H9 (cell line): ENCODE measurements at regions not wholly inside any gene's neighbourhood (a gene's known extent, or its start where the extent isn't known, plus 50 kb on each side); places are given as distances from the start of the nearest gene placed in this dataset.

Source experiments
- DNase-seq: peaks from one replicate; pipeline ENCODE4 v3.0.0-alpha.2; 2017
- H2AFZ ChIP-seq: one replicate; pipeline ENCODE4 v1.6.1; 2013; ENCODE audit warnings: mild to moderate bottlenecking, low read length, control low read depth, moderate library complexity
- H2AK5ac ChIP-seq: 2 replicates; pipeline ENCODE4 v1.6.1; 2013; ENCODE audit warnings: low read length, control low read depth, mixed read lengths; ENCODE audit not compliant: insufficient read length
- H2BK120ac ChIP-seq: one replicate; pipeline ENCODE4 v1.6.1; 2013; ENCODE audit warnings: low read depth, mild to moderate bottlenecking, low read length, control low read depth, inconsistent platforms; ENCODE audit not compliant: poor library complexity, severe bottlenecking
- H2BK12ac ChIP-seq: 2 replicates; pipeline ENCODE4 v1.6.1; 2013; ENCODE audit warnings: low read length, control low read depth, mixed read lengths, low read depth; ENCODE audit not compliant: insufficient read length
- H2BK15ac ChIP-seq: 2 replicates; pipeline ENCODE4 v1.6.1; 2013; ENCODE audit warnings: low read depth, low read length, control low read depth
- H2BK20ac ChIP-seq: one replicate; pipeline ENCODE4 v1.6.1; 2013; ENCODE audit warnings: low read depth, mild to moderate bottlenecking, low read length, control low read depth, inconsistent platforms; ENCODE audit not compliant: poor library complexity, severe bottlenecking
- H2BK5ac ChIP-seq: 2 replicates; pipeline ENCODE4 v1.6.1; 2013; ENCODE audit warnings: low read length, control low read depth, mixed read lengths; ENCODE audit not compliant: insufficient read length
- H3K14ac ChIP-seq: 2 replicates; pipeline ENCODE4 v1.6.1; 2013; ENCODE audit warnings: low read length, control low read depth; ENCODE audit not compliant: insufficient read depth
- H3K18ac ChIP-seq: 2 replicates; pipeline ENCODE4 v1.6.1; 2013; ENCODE audit warnings: low read depth, mild to moderate bottlenecking, mixed read lengths, low read length, control low read depth; ENCODE audit not compliant: insufficient read length
- H3K23ac ChIP-seq: 2 replicates; pipeline ENCODE4 v1.6.1; 2013; ENCODE audit warnings: low read length, control low read depth, mixed read lengths, low read depth; ENCODE audit not compliant: insufficient read length
- H3K23me2 ChIP-seq: 2 replicates; pipeline ENCODE4 v1.6.1; 2013; ENCODE audit warnings: low read depth, mild to moderate bottlenecking, mixed read lengths, low read length, control low read depth; ENCODE audit not compliant: insufficient read length, poor library complexity, severe bottlenecking
- H3K27ac ChIP-seq: 2 replicates; pipeline ENCODE4 v1.5.1; 2013; ENCODE audit warnings: low read length, control low read depth, mixed read lengths, low read depth; ENCODE audit not compliant: insufficient read length
- H3K27me3 ChIP-seq: 2 replicates; pipeline ENCODE4 v1.6.1; 2013; ENCODE audit warnings: low read length, control low read depth, inconsistent platforms; ENCODE audit not compliant: insufficient read depth
- H3K4ac ChIP-seq: 2 replicates; pipeline ENCODE4 v1.6.1; 2013; ENCODE audit warnings: low read depth, mild to moderate bottlenecking, control low read depth, inconsistent platforms, low read length, moderate library complexity
- H3K4me1 ChIP-seq: 2 replicates; pipeline ENCODE4 v1.6.1; 2013; ENCODE audit warnings: low read length, control low read depth, inconsistent platforms; ENCODE audit not compliant: insufficient read depth
- H3K4me2 ChIP-seq: 2 replicates; pipeline ENCODE4 v1.6.1; 2013; ENCODE audit warnings: low read length, control low read depth, mixed read lengths; ENCODE audit not compliant: insufficient read length, insufficient read depth
- H3K56ac ChIP-seq: 2 replicates; pipeline ENCODE4 v1.6.1; 2013; ENCODE audit warnings: low read depth, mild to moderate bottlenecking, mixed read lengths, low read length, control low read depth; ENCODE audit not compliant: insufficient read length
- H3K79me1 ChIP-seq: 2 replicates; pipeline ENCODE4 v1.6.1; 2013; ENCODE audit warnings: low read depth, mild to moderate bottlenecking, moderate library complexity, low read length, control low read depth, inconsistent platforms; ENCODE audit not compliant: insufficient read depth, poor library complexity, severe bottlenecking
- H3K79me2 ChIP-seq: 2 replicates; pipeline ENCODE4 v1.6.1; 2013; ENCODE audit warnings: low read length, control low read depth, inconsistent platforms; ENCODE audit not compliant: insufficient read depth
- H3K9ac ChIP-seq: 2 replicates; pipeline ENCODE4 v1.6.1; 2013; ENCODE audit warnings: low read length, control low read depth, mixed read lengths; ENCODE audit not compliant: insufficient read length; ENCODE audit errors: extremely low read depth
- H3K9me3 ChIP-seq: one replicate; pipeline ENCODE4 v1.6.1; 2013; ENCODE audit warnings: low read depth, low read length, inconsistent platforms; ENCODE audit not compliant: control insufficient read depth
- H3T11ph ChIP-seq: one replicate; pipeline ENCODE4 v1.6.1; 2013; ENCODE audit warnings: mild to moderate bottlenecking, low read length, control low read depth, inconsistent platforms
- H4K20me1 ChIP-seq: one replicate; pipeline ENCODE4 v1.6.1; 2013; ENCODE audit not compliant: control insufficient read depth, insufficient read length, insufficient read depth
- H4K5ac ChIP-seq: 2 replicates; pipeline ENCODE4 v1.6.1; 2013; ENCODE audit warnings: low read depth, mild to moderate bottlenecking, mixed read lengths, low read length, control low read depth; ENCODE audit not compliant: insufficient read length
- H4K8ac ChIP-seq: replicated peaks from 2 replicates; pipeline ENCODE4 v1.6.1; 2013; ENCODE audit warnings: low read length, control low read depth, mixed read lengths, low read depth; ENCODE audit not compliant: insufficient read length
- H4K91ac ChIP-seq: 2 replicates; pipeline ENCODE4 v1.6.1; 2013; ENCODE audit warnings: low read depth, mild to moderate bottlenecking, moderate library complexity, mixed read lengths, low read length, control low read depth; ENCODE audit not compliant: insufficient read length
- H3K27ac Mint-ChIP-seq, 3 experiments: 2 replicates in 2 of 3; 3 replicates in 1 of 3; pipeline ENCODE4 v1.8.0; 2020 to 2021; ENCODE audit warnings: mixed read lengths in 3 of 3, mild to moderate bottlenecking in 1 of 3, moderate library complexity in 1 of 3
- H3K27me3 Mint-ChIP-seq: 2 replicates; pipeline ENCODE4 v1.8.0; 2021; ENCODE audit warnings: low read depth, mild to moderate bottlenecking, moderate library complexity, mixed read lengths
- H3K36me3 Mint-ChIP-seq, 3 experiments: 2 replicates in 2 of 3; 3 replicates in 1 of 3; pipeline ENCODE4 v1.8.0; 2020 to 2021; ENCODE audit warnings: low read depth in 3 of 3, mixed read lengths in 3 of 3; ENCODE audit not compliant: insufficient read depth in 1 of 3
- H3K4me1 Mint-ChIP-seq, 2 experiments: 2 replicates each; pipeline ENCODE4 v1.8.0; 2020; ENCODE audit warnings: mixed read lengths in 2 of 2
- H3K4me3 Mint-ChIP-seq, 2 experiments: 2 replicates in 1 of 2; 3 replicates in 1 of 2; pipeline ENCODE4 v1.8.0; 2020 to 2021; ENCODE audit warnings: mild to moderate bottlenecking in 2 of 2, mixed read lengths in 2 of 2, moderate library complexity in 1 of 2
- H3K9me3 Mint-ChIP-seq, 2 experiments: 2 replicates in 1 of 2; 3 replicates in 1 of 2; pipeline ENCODE4 v1.8.0; 2020; ENCODE audit warnings: mild to moderate bottlenecking in 2 of 2, mixed read lengths in 2 of 2, moderate library complexity in 1 of 2
- WGBS: extraction: QIAGEN DNeasy Blood & Tissue Kit; methylation state at CpG from one replicate; pipeline ENCODE4 v1.1.7; 2013; ENCODE audit warnings: missing lambda C conversion rate, low lambda C conversion rate, mixed read lengths; ENCODE audit not compliant: insufficient read length; ENCODE audit errors: extremely low coverage; 5-methylcytosine and 5-hydroxymethylcytosine counted together
- TF ChIP-seq, protein P1 (sequence below): fragments of 200-600 bp; sonication (generic); conservative IDR thresholded peaks from 3 replicates; pipeline ENCODE4 v1.8.0; 2021; ENCODE audit warnings: antibody characterized with exemption, mild to moderate bottlenecking

DNA sequence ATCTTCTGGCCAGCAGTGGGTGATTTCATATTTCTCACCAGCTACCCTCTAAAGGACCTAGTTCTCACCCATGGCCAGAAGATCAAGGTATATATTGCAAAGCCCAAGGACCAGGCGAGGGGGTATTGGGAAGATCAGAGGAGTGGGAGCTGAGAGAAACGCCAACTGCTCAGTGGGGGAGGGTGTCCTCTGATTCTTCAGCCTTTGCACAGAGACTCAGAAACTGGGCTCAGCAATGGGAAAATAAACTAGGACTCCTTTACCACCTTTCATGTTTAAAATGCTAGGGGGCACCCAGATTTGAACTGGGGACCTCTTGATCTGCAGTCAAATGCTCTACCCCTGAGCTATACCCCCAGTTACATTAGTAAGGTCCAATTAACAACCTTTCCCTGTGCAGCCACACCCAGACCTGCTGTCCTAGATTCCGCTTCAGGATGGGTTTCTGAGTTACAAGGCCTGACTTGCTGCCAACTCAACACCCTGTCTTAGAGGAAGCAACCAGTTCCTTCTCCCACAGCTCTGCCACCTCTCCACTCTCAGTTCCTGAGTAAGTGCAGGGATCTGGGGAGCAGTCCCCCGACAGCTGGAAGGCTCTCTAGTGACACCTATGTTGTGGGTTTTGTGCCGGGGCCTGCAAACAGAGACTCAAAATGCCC lies 93.5 kb downstream of the ZNF783 start:
- no CpG with 5 or more reads among the region's 5 CpGs for WGBS
- peaks cover 4 to 12% of the 10 kb centered on the region in 2 experiments; a peak in 2 of 4 replicates for H3K4me1 Mint-ChIP-seq
- no peak overlapping the region for H2BK15ac ChIP-seq

More for the DNA sequence above, 93.5 kb downstream of the ZNF783 start:
- no peak overlapping the region for H2BK20ac ChIP-seq
- Mint-ChIP-seq H3K27me3 (peaks cover 5% of the 10 kb centered on the region), H3K27ac (peak overlapping the region in 2 of 3 experiments; percentile 82 to 86; a peak in 4 of 7 replicates), H3K4me3 (peak overlapping the region; percentile 31 to 79), H3K36me3 (no peaks in the 10 kb centered on the region; a peak in 1 of 7 replicates), H3K9me3 (peaks cover 9 to 10% of the 10 kb centered on the region in 2 experiments)
- no peaks in the 10 kb centered on the region for H3K4me1 ChIP-seq
- no peaks in the 10 kb centered on the region for H3K79me1 ChIP-seq
- H2BK12ac ChIP-seq, result no peak overlapping the region
- H2AFZ ChIP-seq, result no peak overlapping the region
- H3K56ac ChIP-seq, result no peak overlapping the region
- no peaks in the 10 kb centered on the region for H3K79me2 ChIP-seq
- no peak overlapping the region for H3K14ac ChIP-seq
- H4K8ac ChIP-seq, result no peak overlapping the region
- H4K20me1 ChIP-seq, result no peaks in the 10 kb centered on the region
- no peaks in the 10 kb centered on the region for H3K27me3 ChIP-seq
- no peak overlapping the region for H2AK5ac ChIP-seq
- H3T11ph ChIP-seq, result no peak overlapping the region
- H3K4ac ChIP-seq, result no peak overlapping the region
- no peaks in the 10 kb centered on the region for H3K9me3 ChIP-seq
- H3K23ac ChIP-seq, result no peak overlapping the region
- H4K5ac ChIP-seq, result no peak overlapping the region
- peak overlapping the region; percentile 23 for H3K4me2 ChIP-seq
- H3K27ac ChIP-seq, result no peak overlapping the region
- H2BK120ac ChIP-seq, result no peak overlapping the region
- no peaks in the 10 kb centered on the region for H3K23me2 ChIP-seq
- no peak overlapping the region for H3K9ac ChIP-seq
- peak; percentile 84 for DNase-seq
- peak overlapping the region; percentile 3 for H3K18ac ChIP-seq
- TF ChIP-seq, protein P1, sequence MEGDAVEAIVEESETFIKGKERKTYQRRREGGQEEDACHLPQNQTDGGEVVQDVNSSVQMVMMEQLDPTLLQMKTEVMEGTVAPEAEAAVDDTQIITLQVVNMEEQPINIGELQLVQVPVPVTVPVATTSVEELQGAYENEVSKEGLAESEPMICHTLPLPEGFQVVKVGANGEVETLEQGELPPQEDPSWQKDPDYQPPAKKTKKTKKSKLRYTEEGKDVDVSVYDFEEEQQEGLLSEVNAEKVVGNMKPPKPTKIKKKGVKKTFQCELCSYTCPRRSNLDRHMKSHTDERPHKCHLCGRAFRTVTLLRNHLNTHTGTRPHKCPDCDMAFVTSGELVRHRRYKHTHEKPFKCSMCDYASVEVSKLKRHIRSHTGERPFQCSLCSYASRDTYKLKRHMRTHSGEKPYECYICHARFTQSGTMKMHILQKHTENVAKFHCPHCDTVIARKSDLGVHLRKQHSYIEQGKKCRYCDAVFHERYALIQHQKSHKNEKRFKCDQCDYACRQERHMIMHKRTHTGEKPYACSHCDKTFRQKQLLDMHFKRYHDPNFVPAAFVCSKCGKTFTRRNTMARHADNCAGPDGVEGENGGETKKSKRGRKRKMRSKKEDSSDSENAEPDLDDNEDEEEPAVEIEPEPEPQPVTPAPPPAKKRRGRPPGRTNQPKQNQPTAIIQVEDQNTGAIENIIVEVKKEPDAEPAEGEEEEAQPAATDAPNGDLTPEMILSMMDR, result peak; percentile 45; the same call in 2 of the 3 replicates
- H2BK5ac ChIP-seq, result no peak overlapping the region
- no peak overlapping the region for H4K91ac ChIP-seq
